ENCODE measurements at regions not wholly inside any gene's neighbourhood (a gene's known extent, or its start where the extent isn't known, plus 50 kb on each side); places are given as distances from the start of the nearest gene placed in this dataset.

DNA sequence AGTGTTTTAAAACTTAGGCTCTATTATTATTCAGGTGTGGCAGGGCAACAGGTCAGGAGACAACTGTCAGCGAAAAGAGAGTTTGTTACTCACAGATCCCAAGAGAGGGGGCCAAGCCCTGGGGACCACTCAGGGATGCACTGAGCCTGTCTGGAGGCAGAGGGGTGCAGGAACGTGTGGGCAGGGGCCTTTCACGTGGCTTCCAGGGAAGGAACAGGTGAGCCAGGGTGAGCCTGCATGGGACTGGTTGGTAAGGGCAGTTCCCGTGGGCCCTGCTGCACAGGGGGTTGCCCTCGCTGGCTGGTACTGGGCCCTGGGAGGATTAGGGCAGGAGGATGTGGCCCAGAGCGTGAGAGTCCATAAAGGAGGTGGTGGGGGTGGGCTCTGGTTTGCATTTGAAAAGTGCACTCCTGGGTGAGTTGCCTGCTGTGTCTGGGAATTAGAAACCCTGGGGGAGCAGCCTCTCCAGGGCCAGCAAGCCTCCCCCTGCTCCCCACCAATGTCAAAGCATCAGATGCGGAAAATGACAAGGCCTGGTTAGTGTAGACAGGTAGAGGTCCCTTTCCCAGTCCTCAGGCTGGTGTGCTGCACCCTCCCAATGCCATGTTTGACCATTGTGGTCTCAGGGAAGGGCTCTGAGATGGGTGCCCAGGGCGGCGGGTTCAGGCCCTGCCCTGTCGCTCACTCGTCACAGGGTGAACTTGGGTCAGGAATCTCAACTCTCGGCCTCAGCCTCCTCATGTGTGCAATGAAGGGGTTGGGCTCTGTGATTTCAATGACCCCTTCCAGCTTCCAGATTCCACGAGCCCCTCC, 127.4 kb upstream of the RPS6KA2 start:
- TF ChIP-seq, protein P1, sequence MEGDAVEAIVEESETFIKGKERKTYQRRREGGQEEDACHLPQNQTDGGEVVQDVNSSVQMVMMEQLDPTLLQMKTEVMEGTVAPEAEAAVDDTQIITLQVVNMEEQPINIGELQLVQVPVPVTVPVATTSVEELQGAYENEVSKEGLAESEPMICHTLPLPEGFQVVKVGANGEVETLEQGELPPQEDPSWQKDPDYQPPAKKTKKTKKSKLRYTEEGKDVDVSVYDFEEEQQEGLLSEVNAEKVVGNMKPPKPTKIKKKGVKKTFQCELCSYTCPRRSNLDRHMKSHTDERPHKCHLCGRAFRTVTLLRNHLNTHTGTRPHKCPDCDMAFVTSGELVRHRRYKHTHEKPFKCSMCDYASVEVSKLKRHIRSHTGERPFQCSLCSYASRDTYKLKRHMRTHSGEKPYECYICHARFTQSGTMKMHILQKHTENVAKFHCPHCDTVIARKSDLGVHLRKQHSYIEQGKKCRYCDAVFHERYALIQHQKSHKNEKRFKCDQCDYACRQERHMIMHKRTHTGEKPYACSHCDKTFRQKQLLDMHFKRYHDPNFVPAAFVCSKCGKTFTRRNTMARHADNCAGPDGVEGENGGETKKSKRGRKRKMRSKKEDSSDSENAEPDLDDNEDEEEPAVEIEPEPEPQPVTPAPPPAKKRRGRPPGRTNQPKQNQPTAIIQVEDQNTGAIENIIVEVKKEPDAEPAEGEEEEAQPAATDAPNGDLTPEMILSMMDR (IDR thresholded peaks at IDR 0.05), result no peak
- TF ChIP-seq POLR2A (IDR thresholded peaks at IDR 0.05), result no peak
- no peak for TF ChIP-seq EP300 (IDR thresholded peaks at IDR 0.05)
